ENCODE measurements at regions not wholly inside any gene's neighbourhood (a gene's known extent, or its start where the extent isn't known, plus 50 kb on each side); places are given as distances from the start of the nearest gene placed in this dataset.

DNA sequence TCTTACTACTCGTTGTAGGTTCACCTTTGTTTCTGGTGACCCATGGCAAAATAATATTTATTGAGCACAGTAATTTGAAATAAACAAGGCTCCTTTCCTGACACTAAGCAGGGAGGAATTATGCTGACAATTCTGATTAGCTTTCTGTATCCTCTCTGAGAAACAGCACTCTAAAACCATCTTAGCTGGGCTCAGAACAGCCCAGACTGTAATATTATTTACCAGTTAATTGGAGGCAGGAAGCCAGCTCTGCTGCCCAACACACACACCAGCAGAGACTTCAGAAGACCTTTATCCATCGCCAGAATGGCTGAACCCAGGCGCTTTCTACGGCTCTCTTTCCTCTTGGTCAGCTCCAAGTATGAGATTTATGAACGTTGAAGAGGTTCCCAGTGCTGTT, 77.6 kb upstream of the FMN2 start:
- DNase-seq (ENCODE audit: extremely low read depth, low read depth, low spot score): no peak

GRCh38 chr1:240018617-240019016, 73.1 kb upstream of the FMN2 start:
- no peak for DNase-seq (ENCODE audit: extremely low read depth, low read depth, low spot score)

- no peak for DNase-seq (ENCODE audit: extremely low read depth, low read depth, low spot score)
Observed at GRCh38 chr1:240019524-240019923, 72.2 kb upstream of the FMN2 start.

- no peak for DNase-seq (ENCODE audit: extremely low read depth, low read depth, low spot score)
Observed at GRCh38 chr1:240020871-240021270, 70.8 kb upstream of the FMN2 start.

DNA sequence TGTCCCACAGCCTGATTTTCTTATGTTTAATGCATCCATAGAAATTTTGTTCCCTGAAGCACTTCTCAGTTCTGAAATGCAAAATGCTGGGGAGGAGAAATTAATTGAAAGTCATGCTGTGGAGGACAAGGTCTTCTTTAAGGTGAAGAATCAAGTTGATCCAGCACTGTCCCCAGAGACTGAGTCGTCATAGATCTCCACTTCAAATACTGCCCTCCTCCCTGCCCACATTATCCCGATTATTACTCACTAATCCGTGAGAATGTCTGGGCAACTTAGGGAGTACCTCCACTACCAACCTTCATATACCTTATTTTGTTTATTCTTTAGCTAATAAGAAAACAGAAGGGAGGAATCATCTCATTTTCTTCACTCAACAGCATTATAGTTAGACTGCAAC, 70.0 kb upstream of the FMN2 start:
- DNase-seq (ENCODE audit: extremely low read depth, low read depth, low spot score): no peak

DNA sequence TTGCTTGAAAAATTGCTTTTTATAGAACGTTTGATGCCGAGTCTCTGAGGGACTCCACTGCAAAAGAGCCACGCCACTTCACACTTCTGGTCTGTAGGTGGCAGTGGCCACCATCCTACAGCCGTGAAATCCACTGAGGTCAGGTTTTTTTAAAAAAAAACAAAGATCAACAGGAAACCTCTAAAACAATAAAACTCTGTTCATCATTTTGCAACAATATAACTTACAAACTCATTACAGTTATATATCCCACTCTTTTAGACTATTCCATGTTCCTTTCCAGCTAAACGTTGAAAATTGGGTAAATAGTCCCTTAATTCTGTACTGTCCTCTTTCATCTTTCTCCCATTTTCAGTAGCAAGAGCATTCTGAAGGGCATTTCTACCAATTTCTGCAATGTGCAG, 64.6 kb upstream of the FMN2 start:
- no peak for DNase-seq (ENCODE audit: extremely low read depth, low read depth, low spot score)

- DNase-seq (ENCODE audit: extremely low read depth, low read depth, low spot score): no peak
Observed at GRCh38 chr1:240029418-240029817, 62.3 kb upstream of the FMN2 start.

GRCh38 chr1:240030236-240030635, 61.4 kb upstream of the FMN2 start:
- no peak for DNase-seq (ENCODE audit: extremely low read depth, low read depth, low spot score)

- peak; percentile 79 for DNase-seq (ENCODE audit: extremely low read depth, low read depth, low spot score)
Observed at GRCh38 chr1:240031009-240031408, 60.7 kb upstream of the FMN2 start.

- peak; percentile 36 for DNase-seq (ENCODE audit: extremely low read depth, low read depth, low spot score)
Observed at GRCh38 chr1:240031414-240031813, 60.3 kb upstream of the FMN2 start.

- DNase-seq (ENCODE audit: extremely low read depth, low read depth, low spot score): no peak
Observed at GRCh38 chr1:240033406-240033805, 58.3 kb upstream of the FMN2 start.

DNA sequence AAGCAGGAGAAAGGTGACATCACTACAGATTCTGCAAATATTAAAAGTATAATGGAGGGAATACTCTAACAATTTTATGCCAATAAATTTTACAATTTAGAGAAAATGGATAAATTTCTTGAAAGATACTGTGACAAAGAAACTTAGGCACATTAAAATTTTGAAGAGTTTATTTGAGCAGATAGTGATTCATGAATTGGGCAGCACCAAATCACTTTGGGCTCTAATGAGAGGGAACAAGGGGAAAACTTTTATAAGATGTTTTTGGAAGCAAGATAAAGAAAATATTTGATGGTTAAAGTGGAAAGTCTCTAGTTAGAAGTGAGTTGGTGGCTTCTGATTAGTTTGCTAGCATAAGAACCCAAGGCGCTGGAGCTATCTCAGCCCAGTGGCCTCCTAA, 55.2 kb upstream of the FMN2 start:
- DNase-seq (ENCODE audit: extremely low read depth, low read depth, low spot score): no peak
